ENCODE measurements at regions not wholly inside any gene's neighbourhood (a gene's known extent, or its start where the extent isn't known, plus 50 kb on each side); places are given as distances from the start of the nearest gene placed in this dataset.

- DNase-seq (ENCODE audit: low spot score), result no peak
Observed at GRCh38 chr3:117762621-117763037, 1053.0 kb downstream of the TUSC7 start.

GRCh38 chr3:117763561-117763960 lies 1054.0 kb downstream of the TUSC7 start:
- no peak for DNase-seq (ENCODE audit: low spot score)

GRCh38 chr3:117768581-117768980 lies 1059.0 kb downstream of the TUSC7 start:
- DNase-seq (ENCODE audit: low spot score), result no peak

DNA sequence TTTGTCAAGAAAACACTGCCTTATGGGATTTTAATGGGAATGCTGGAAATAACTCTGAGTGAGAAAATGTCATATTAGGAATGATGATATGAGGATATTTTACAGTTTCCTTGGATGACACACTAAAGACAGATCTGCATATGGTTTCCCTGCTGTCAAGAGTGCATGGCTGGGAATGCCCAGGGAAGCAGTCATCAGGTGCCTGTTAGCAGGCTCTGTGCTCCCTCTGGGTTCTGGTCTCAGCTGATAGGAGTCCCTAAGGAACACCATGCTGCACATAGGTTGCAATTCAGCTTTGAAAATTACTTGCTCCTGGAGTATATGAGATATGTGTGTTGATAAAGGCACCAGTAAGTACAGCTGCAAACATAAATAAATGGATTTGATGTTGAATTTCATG lies 1064.6 kb downstream of the TUSC7 start:
- no peak for DNase-seq (ENCODE audit: low spot score)

DNA sequence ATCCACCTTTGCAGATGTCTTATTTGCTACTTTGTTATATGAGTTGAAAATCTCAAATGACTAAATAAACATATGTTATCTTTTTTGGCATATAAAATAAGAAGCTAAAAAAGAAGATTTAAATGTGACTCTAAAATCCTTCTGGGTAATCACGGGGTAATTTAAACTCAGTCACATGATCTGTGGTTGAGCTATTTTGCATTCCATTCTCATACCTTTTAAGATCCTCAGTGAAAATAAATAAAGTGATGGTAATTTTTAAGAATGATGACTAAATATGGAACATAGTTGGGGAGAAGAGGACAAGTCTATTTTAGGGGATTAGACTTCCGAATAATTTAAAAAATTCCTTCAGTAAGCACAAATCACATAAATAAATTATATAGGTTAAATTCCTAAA lies 1076.8 kb downstream of the TUSC7 start:
- no peak for DNase-seq (ENCODE audit: low spot score)

DNA sequence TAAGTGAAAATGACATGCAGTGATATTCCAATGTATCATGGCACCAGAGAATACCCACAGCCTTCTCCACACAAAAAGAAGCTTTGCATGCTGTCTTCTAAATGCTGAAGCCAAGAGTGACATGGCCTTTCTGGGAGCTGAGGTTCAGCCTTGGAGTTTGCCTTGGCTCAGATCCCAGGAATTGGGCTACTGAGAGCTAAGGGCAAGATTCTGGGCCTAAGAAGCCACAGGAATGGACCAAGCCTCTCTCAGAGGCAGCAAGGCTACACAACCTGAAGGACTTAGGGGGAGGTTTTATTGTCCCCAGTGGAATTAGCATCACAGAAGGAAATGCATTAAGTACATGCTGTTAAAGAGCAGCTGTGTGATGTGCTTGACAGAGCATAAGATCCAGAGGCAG lies 1078.5 kb downstream of the TUSC7 start:
- DNase-seq (ENCODE audit: low spot score), result no peak

DNA sequence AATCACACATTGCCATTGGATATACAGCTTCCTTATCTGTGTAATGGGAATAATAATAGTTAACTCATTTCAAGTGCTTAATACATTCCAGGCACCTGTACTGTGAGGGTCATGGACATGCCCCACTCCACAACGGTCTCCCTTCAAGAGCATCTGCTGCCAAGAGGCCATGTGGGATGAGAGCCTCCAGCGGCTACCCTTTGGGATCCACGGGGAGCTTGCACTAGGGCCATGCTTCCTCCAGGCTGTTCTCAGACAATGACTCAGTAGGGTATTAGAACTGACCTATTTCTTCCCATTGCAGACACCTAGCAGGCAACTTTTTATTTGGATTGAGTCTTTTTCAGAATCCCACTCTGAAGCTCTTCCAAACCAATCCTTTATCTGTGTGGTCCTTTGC lies 1078.9 kb downstream of the TUSC7 start:
- no peak for DNase-seq (ENCODE audit: low spot score)

GRCh38 chr3:117790235-117790987 lies 1080.8 kb downstream of the TUSC7 start:
- DNase-seq (ENCODE audit: low spot score), result no peak

- no peak for DNase-seq (ENCODE audit: low spot score)
Observed at GRCh38 chr3:117793622-117794265, 1084.2 kb downstream of the TUSC7 start.

DNA sequence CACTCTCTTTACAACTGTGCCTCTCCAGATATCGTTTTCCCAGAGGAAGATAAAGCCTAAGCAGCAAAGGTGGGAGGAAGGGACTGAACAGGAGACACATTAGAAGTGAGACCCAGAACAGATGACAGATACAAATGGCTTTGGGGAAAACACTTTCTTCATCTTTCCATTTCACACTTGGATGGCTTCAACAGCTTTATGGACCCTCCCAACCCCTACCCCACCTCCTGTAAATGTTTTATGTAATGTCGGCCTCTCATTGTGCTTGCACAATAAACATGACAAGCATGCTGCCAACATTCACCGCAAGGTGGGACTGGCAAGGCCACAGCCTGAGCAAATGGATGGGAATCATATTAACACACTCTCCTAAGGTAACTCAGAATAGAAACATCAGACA lies 1088.6 kb downstream of the TUSC7 start:
- no peak for DNase-seq (ENCODE audit: low spot score)

DNA sequence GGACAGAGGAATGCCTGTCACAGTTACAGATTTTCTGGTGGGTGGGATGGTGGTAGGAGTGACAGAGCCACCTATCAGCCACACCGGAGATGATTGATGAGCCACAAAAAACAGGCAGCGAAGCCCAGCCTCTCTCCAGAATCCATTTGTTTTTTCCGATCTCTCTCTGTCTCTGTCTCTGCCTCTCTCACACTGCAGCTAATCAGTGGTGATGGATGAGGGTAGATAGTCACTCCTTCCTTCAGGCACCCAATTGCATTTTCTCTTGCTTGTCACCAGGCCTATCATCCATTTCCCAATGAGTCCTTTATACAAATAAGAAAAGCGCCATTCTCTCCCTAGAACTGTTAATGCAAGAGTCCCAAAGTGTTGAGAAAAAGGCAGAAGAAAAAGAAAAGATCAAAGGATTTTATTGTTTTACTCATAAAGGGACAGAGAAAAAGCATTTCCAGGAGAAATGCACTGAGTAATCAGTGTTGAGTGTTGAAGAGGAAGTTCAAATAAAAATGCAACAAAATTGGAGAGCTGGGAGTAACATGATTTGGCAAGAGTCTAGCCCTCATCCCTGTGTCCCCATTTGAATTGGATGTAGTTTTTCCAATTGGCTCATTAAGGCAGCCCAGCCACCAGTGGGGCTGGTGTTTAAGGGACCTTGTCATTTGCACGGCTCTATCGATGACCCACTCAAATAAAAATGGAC lies 1089.3 kb downstream of the TUSC7 start:
- DNase-seq (ENCODE audit: low spot score), result no peak

GRCh38 chr3:117799387-117799735 lies 1089.8 kb downstream of the TUSC7 start:
- no peak for DNase-seq (ENCODE audit: low spot score)

GRCh38 chr3:117801912-117802239 lies 1092.3 kb downstream of the TUSC7 start:
- no peak for DNase-seq (ENCODE audit: low spot score)

DNA sequence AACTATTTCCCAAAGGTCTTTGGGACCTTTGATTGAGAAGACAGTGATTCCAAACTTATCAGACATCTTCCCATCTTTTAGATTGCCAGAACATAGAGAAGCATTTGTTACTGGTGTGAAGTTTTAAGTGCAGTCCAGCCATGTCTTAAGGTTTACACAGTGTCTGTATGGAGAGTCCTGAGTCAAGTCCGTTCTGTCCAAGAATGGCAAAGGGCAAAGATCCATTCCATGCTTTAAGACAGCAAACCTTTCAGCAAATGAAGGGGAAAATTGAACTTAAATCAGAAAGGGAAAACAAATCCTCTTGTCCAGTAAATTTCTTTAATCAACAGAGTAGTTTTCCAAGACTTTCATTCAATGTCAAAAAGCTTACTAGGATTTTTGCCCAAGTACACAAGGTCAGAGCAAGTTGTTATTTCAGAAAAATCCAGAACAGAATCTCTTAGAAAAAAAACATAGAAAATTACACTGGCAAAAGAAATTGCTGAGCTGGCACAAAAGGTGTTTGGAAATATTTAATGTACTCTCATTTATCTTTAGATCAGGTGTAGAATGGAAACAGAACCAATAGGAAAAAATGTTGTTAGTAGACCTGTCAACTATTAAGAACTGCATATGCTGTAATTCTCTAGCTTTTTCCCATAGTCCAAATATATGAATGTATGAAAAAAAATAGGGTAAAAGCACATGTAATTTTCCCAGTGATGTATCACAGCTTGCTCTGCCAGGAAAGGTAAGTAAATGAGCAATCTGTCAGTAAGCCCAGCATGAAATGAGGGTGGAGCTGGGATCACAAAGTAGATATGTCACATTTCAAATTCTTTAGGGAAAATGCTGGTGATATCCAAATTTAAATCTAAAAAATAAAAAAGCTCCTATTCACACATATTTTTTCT lies 1099.9 kb downstream of the TUSC7 start:
- no peak for DNase-seq (ENCODE audit: low spot score)

GRCh38 chr3:117811786-117812185 lies 1102.2 kb downstream of the TUSC7 start:
- DNase-seq (ENCODE audit: low spot score), result no peak

DNA sequence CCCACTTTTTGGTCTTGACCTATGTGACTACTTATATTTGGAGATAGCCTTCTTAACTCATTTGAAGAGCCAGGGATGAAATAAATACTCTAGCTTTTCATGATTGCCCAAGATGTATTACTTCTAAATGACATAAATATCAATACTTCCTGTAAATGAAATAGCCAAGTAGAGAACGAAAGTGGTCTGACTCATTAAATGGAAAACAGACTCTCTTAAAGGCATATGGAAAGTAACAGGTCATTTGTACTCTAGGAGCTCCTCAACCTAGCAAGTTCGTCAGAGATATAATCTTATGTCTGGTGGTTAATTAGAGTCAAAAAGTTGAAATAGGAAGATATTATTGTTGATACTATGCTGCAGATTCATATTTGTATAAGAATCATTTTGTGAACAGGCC lies 1105.4 kb downstream of the TUSC7 start:
- DNase-seq (ENCODE audit: low spot score), result no peak

- no peak for DNase-seq (ENCODE audit: low spot score)
Observed at GRCh38 chr3:117817103-117817502, 1107.5 kb downstream of the TUSC7 start.

DNA sequence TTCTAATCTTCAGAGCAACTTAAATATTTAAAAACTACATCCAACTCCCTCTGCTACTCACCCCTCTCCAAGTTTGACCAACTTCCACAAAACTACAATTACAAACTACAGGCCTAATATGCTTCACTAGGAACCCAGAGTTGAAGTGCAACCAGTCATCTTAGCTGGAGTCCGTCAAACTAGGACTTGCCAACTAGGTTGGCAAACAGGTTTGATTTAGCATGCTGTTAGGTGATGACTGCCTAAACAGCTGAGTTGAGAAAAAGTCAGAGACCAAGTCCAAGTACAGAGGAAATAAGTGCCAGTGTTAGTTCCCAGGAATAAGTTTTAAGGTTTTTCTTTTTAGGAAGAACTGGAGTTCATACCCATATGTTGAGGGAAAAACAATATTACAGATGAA lies 1109.0 kb downstream of the TUSC7 start:
- no peak for DNase-seq (ENCODE audit: low spot score)

- no peak for DNase-seq (ENCODE audit: low spot score)
Observed at GRCh38 chr3:117820658-117821299, 1111.2 kb downstream of the TUSC7 start.

DNA sequence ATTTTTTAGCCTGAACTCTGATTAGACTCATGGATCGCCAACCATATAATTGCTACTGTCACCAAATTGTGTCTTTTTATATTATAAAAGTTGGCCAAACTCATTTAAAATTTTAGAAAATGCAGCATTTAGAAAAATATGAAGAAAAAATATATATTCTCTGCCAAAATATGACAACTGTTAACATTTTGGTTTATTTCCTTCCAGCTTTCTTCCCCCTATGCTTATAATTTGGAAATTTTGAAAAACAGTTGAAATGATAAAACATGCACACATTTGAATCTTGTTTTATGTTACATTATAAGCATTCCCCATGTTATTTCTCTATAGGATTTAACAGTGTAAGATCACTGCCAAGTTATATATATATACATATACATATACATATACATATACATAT lies 1112.8 kb downstream of the TUSC7 start:
- no peak for DNase-seq (ENCODE audit: low spot score)

DNA sequence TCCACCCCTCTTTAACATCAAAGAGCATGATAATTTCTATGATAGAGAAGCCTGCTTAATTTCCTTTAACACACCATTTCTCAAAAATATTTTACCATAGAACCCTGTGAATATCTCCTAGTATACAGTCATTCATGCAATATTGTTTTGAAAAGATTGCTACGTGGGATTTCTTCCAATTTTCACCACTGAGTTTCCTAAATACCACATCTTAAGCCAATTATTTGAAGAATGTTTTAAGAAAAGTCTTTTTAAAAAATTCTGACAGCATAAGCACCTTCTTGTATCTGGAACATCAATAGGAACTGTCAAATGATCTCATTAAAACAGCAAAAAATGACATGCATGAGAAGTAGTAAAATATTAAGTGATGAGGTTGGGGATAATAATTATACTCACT lies 1126.7 kb downstream of the TUSC7 start:
- DNase-seq (ENCODE audit: low spot score), result no peak

DNA sequence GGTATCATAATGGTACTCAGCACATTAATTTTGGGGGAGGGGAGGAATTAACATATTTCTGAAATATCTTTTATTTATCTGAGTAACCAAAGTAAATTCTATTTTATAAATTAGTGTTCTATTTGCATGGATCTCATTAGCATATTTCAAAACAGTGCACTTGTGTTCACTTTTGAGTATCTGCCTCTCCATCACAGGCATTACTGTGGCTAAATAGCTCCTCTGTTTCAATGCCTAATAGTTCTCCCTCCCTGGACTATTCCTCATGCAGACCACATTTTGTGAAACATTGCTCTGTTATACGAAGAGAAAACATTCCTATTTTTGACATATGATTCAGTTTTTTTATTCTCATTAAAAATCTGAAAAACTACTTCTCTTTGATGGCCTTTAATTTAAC lies 1127.8 kb downstream of the TUSC7 start:
- DNase-seq (ENCODE audit: low spot score), result no peak

Data from activated CD4-positive, alpha-beta T cell treated with anti-CD3 and anti-CD28 coated beads, Interleukin-2, Interleukin-4, amounts not matched to agents 100 ng/mL and 50 ng/mL, durations not matched to agents 16 hours and 8 hours (primary cell).